Lower lobe of right lung (tissue), 2 donors: ENCODE measurements at regions not wholly inside any gene's neighbourhood (a gene's known extent, or its start where the extent isn't known, plus 50 kb on each side); places are given as distances from the start of the nearest gene placed in this dataset.

Experiments
- ATAC-seq, 2 donors: fragments of 200-7000 bp; cut with Tn5 transposase; one replicate each; pipeline ENCODE4 v1.9.1; 2020 to 2022; ENCODE audit warnings: mild to moderate bottlenecking in 2 of 2, moderate library complexity in 2 of 2
- DNase-seq: peaks from one replicate; pipeline ENCODE4 v3.0.0-alpha.2; 2020
- H3K27ac ChIP-seq: fragments of 200-600 bp; one replicate; pipeline ENCODE4 v1.8.0; 2022
- H3K27me3 ChIP-seq: fragments of 200-600 bp; one replicate; pipeline ENCODE4 v1.8.0; 2022; ENCODE audit warnings: low read depth
- H3K36me3 ChIP-seq: fragments of 200-600 bp; one replicate; pipeline ENCODE4 v1.8.0; 2022; ENCODE audit warnings: mild to moderate bottlenecking
- H3K4me1 ChIP-seq: fragments of 200-600 bp; one replicate; pipeline ENCODE4 v1.8.0; 2022
- H3K4me3 ChIP-seq: fragments of 200-600 bp; one replicate; pipeline ENCODE4 v1.8.0; 2022; ENCODE audit warnings: mild to moderate bottlenecking
- H3K9me3 ChIP-seq: fragments of 200-600 bp; one replicate; pipeline ENCODE4 v1.8.0; 2022
- intact Hi-C: fragments of 100-400 bp; cut with DNase I; formaldehyde crosslinking; loops from one replicate; pipeline ENCODE4 v1.11.0; 2022
- TF ChIP-seq, protein P1 (sequence below): fragments of 200-600 bp; IDR thresholded peaks from one replicate; pipeline ENCODE4 v1.8.0; 2022; ENCODE audit warnings: antibody characterized with exemption, mild to moderate bottlenecking
- donor health status: DM: no; HTN: yes; CAD: no; lungs with severe emphysema.

DNA sequence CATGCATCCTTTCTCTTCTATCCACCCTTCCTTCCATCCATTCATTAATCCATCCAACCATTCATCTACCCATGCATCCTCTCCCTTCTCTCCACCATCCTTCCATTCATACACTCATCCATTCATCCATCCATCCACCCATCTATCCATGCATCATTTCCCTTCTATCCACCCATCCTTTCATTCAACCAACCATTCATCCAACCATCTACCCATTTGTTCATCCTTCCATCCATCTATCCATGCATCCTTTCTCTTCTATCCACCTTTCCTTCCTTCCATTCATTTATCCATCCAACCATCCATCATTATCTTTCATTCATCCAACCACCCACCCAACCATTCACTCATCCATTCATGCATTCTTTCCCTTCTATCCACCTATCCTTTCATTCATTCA, 188.4 kb downstream of the NPHP4 start:
- Histone ChIP-seq H3K27ac (no peak overlapping the region), H3K27me3 (no peaks in the 10 kb centered on the region), H3K4me3 (no peak overlapping the region), H3K4me1 (no peaks in the 10 kb centered on the region), H3K9me3 (no peaks in the 10 kb centered on the region), H3K36me3 (no peaks in the 10 kb centered on the region)
- TF ChIP-seq, protein P1, sequence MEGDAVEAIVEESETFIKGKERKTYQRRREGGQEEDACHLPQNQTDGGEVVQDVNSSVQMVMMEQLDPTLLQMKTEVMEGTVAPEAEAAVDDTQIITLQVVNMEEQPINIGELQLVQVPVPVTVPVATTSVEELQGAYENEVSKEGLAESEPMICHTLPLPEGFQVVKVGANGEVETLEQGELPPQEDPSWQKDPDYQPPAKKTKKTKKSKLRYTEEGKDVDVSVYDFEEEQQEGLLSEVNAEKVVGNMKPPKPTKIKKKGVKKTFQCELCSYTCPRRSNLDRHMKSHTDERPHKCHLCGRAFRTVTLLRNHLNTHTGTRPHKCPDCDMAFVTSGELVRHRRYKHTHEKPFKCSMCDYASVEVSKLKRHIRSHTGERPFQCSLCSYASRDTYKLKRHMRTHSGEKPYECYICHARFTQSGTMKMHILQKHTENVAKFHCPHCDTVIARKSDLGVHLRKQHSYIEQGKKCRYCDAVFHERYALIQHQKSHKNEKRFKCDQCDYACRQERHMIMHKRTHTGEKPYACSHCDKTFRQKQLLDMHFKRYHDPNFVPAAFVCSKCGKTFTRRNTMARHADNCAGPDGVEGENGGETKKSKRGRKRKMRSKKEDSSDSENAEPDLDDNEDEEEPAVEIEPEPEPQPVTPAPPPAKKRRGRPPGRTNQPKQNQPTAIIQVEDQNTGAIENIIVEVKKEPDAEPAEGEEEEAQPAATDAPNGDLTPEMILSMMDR: no peak
- intact Hi-C loops: no loop called here
- no peak for DNase-seq
- ATAC-seq: no peak

DNA sequence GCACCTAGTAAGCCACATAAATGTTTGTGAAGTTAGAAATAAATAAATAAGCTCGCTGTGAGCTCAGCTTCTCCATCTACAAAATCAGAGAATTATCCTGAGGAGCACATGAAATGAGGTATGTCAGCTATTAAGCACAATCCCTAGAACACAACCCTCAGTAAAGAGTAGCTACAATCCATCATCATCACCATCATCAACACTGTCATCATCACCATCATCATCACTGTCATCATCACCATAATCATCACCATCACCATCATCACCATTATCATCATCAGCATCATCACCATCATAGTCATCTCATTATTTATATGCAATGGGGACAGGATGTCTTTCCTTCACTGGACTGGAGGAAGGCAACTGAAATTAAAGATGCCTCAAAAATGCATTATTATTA, 189.6 kb downstream of the NPHP4 start:
- H3K36me3 ChIP-seq: no peaks in the 10 kb centered on the region
- H3K27ac ChIP-seq: no peak overlapping the region
- DNase-seq: no peak
- no peak overlapping the region for H3K4me3 ChIP-seq
- ATAC-seq: no peak
- intact Hi-C loops: no loop called here
- H3K4me1 ChIP-seq: no peaks in the 10 kb centered on the region
- no peaks in the 10 kb centered on the region for H3K9me3 ChIP-seq
- TF ChIP-seq, protein P1: no peak
- H3K27me3 ChIP-seq: no peaks in the 10 kb centered on the region

DNA sequence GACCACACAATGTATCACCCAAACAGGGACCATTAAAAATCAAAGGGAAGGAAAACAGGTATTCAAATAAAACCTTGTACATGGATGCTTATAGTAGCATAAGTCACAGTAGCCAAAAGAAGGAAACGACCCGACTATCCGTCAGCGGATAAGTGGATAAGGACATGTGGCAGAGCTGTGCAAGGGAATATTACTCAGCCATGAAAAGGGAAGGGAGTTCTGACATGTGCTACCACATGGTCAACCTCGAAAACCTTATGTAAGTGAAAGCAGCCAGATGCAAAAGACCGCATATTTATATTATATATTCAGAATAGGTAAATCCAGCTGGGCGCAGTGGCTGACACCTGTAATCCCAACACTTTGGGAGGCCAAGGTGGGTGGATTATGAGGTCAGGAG, 193.3 kb downstream of the NPHP4 start:
- H3K9me3 ChIP-seq: no peaks in the 10 kb centered on the region
- no peaks in the 10 kb centered on the region for H3K36me3 ChIP-seq
- intact Hi-C loops: no loop called here
- DNase-seq: no peak
- no peak overlapping the region for H3K4me3 ChIP-seq
- no peak for ATAC-seq
- no peaks in the 10 kb centered on the region for H3K4me1 ChIP-seq
- no peak overlapping the region for H3K27ac ChIP-seq
- H3K27me3 ChIP-seq: no peaks in the 10 kb centered on the region
- TF ChIP-seq, protein P1: no peak

DNA sequence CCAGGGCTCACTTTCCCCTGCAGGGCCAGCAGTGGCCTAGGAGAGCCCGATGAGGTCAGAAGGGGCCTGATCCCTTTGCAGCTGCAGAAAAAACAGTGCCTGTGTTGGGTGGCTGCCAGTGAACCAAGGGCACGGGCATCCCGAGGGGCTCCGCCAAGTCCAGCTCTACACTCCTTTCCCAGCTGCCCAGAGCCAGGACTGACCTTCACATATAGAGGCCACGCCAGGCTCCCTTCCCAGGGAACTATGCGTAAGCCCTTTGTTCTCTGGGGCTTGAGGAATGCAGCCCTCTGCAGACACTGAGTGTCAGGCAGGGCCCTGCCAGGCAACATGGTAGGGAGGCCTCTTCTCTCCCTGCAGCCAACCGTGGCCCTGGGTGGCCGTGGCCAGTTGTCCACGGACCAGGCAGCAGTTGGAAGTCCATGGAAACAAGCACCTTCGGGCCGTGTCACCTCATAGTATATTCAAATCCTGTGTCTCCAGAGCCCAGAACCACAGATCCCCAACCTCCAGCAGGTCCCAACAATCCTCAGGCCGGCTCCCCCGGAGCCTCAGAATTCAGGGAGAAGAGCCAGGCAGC, 194.0 kb downstream of the NPHP4 start:
- Histone ChIP-seq H3K4me1 (no peaks in the 10 kb centered on the region), H3K27me3 (no peaks in the 10 kb centered on the region), H3K36me3 (no peaks in the 10 kb centered on the region), H3K9me3 (no peaks in the 10 kb centered on the region), H3K27ac (no peak overlapping the region), H3K4me3 (no peak overlapping the region)
- ATAC-seq (no peak), DNase-seq (no peak)
- TF ChIP-seq, protein P1: no peak
- intact Hi-C loops: no loop called here

DNA sequence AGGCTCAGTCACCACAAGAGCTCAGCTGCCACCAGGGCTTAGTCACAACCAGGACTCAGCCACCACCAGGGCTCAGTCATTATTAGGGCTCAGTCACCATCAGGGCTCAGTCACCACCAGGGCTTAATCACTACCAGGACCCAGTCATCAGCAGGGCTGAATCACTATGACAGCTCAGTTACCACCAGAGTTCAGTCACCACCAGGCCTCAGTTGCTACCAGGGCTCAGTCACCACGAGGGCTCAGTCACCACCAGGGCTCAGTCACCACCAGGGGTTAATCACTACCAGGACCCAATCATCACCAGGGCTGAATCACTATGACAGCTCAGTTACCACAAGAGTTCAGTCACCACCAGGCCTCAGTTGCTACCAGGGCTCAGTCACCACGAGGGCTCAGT, 196.2 kb downstream of the NPHP4 start:
- H3K36me3 ChIP-seq: no peaks in the 10 kb centered on the region
- no peak for ATAC-seq
- no peaks in the 10 kb centered on the region for H3K27me3 ChIP-seq
- TF ChIP-seq, protein P1: no peak
- DNase-seq: no peak
- H3K4me3 ChIP-seq: no peak overlapping the region
- H3K9me3 ChIP-seq: no peaks in the 10 kb centered on the region
- intact Hi-C loops: no loop called here
- no peak overlapping the region for H3K27ac ChIP-seq
- H3K4me1 ChIP-seq: no peaks in the 10 kb centered on the region

DNA sequence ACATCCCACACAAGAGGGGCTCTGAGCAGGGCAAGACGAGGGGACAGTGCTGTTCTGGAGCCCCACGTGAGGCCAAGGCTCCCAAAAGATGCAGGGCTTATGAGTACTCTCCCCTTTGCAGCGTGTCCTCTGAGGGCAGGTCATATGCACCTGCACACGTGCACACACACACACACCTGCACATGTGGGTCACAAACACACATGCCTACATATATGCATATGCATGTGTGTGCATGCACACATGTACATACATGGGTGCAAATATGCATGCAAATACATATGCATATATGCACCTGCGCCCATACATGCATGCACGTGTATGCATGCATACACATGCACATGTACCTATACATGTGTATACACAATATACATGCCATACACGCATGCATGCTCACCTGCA, 197.9 kb downstream of the NPHP4 start:
- no peak for ATAC-seq
- no peaks in the 10 kb centered on the region for H3K9me3 ChIP-seq
- TF ChIP-seq, protein P1: no peak
- no peaks in the 10 kb centered on the region for H3K27me3 ChIP-seq
- no peaks in the 10 kb centered on the region for H3K4me1 ChIP-seq
- intact Hi-C loops: no loop called here
- no peaks in the 10 kb centered on the region for H3K36me3 ChIP-seq
- DNase-seq: no peak
- H3K4me3 ChIP-seq: no peak overlapping the region
- no peak overlapping the region for H3K27ac ChIP-seq
